Neural cell (in vitro differentiated cells): ENCODE measurements at regions not wholly inside any gene's neighbourhood (a gene's known extent, or its start where the extent isn't known, plus 50 kb on each side); places are given as distances from the start of the nearest gene placed in this dataset.

ENCODE experiments used
- H2AFZ ChIP-seq: fragments of 200-600, 300-800 bp; sonication (generic), shearing (Covaris generic); 2 replicates; pipeline ENCODE4 v1.6.0; 2014; ENCODE audit warnings: low read depth, mild to moderate bottlenecking, antibody characterized with exemption, low read length, moderate library complexity
- H3F3A ChIP-seq: fragments of 200-600 bp; shearing (Covaris generic); 2 replicates; pipeline ENCODE4 v1.6.1; 2016; ENCODE audit warnings: mild to moderate bottlenecking, moderate library complexity, mixed read lengths, antibody characterized with exemption, low read length; ENCODE audit not compliant: insufficient read depth, poor library complexity, severe bottlenecking
- H3K27ac ChIP-seq: fragments of 200-600, 300-800 bp; sonication (generic), shearing (Covaris generic); 2 replicates; pipeline ENCODE4 v1.5.1; 2014; ENCODE audit warnings: mild to moderate bottlenecking, low read length, moderate library complexity
- H3K27me3 ChIP-seq: fragments of 300-800, 200-600 bp; sonication (generic), shearing (Covaris generic); 2 replicates; pipeline ENCODE4 v1.6.0; 2014; ENCODE audit warnings: mild to moderate bottlenecking, low read depth, low read length, moderate library complexity; ENCODE audit not compliant: insufficient read depth
- H3K36me3 ChIP-seq: fragments of 300-800, 200-600 bp; sonication (generic), shearing (Covaris generic); 2 replicates; pipeline ENCODE4 v1.5.1; 2014; ENCODE audit warnings: mild to moderate bottlenecking, antibody characterized with exemption, low read length, moderate library complexity; ENCODE audit not compliant: insufficient read depth
- H3K4me2 ChIP-seq: fragments of 300-800, 200-600 bp; sonication (generic), shearing (Covaris generic); 2 replicates; pipeline ENCODE4 v1.6.0; 2014; ENCODE audit warnings: mild to moderate bottlenecking, low read length
- H3K4me3 ChIP-seq: fragments of 300-800, 200-600 bp; sonication (generic), shearing (Covaris generic); 2 replicates; pipeline ENCODE4 v1.5.1; 2014; ENCODE audit warnings: mild to moderate bottlenecking, low read length, moderate library complexity
- H3K79me2 ChIP-seq: fragments of 200-600 bp; shearing (Covaris generic); replicated peaks from 2 replicates; pipeline ENCODE4 v1.6.0; 2014; ENCODE audit warnings: mild to moderate bottlenecking, low read length, moderate library complexity; ENCODE audit not compliant: insufficient read depth
- H3K9ac ChIP-seq: fragments of 300-800, 200-600 bp; sonication (generic), shearing (Covaris generic); 2 replicates; pipeline ENCODE4 v1.6.1; 2016; ENCODE audit warnings: mild to moderate bottlenecking, low read length, mixed read lengths
- H3K9me2 ChIP-seq: fragments of 200-600 bp; shearing (Covaris generic); 2 replicates; pipeline ENCODE4 v1.6.1; 2016; ENCODE audit warnings: mild to moderate bottlenecking, low read length, mixed read lengths; ENCODE audit not compliant: insufficient read depth
- H3K9me3 ChIP-seq: fragments of 200-600, 300-800 bp; sonication (generic), shearing (Covaris generic); 2 replicates; pipeline ENCODE4 v1.6.1; 2016; ENCODE audit warnings: mild to moderate bottlenecking, mixed run types, low read length, moderate library complexity, mixed read lengths
- H4K20me1 ChIP-seq: fragments of 200-600 bp; shearing (Covaris generic); 2 replicates; pipeline ENCODE4 v1.6.1; 2016; ENCODE audit warnings: mild to moderate bottlenecking, mixed run types; ENCODE audit not compliant: insufficient read depth
- CTCF ChIP-seq: fragments of 450-650 bp; IDR thresholded peaks from 2 replicates; pipeline ENCODE4 v1.5.1; 2014; ENCODE audit warnings: antibody characterized with exemption, mild to moderate bottlenecking, moderate library complexity; ENCODE audit not compliant: poor library complexity, severe bottlenecking
- EP300 ChIP-seq: fragments of 450-650 bp; conservative IDR thresholded peaks from 2 replicates; pipeline ENCODE4 v1.6.1; 2014; ENCODE audit warnings: antibody characterized with exemption, mild to moderate bottlenecking, moderate library complexity; ENCODE audit not compliant: poor library complexity, severe bottlenecking
- EZH2 ChIP-seq: fragments of 200-600, 300-800 bp; shearing (Covaris generic), sonication (generic); IDR thresholded peaks from 2 replicates; pipeline ENCODE4 v1.6.1; 2014; ENCODE audit warnings: antibody characterized with exemption, low read length, borderline replicate concordance, mild to moderate bottlenecking; ENCODE audit not compliant: insufficient read depth, poor library complexity, severe bottlenecking
- MXI1 ChIP-seq: fragments of 450-650 bp; conservative IDR thresholded peaks from 2 replicates; pipeline ENCODE4 v1.6.1; 2014; ENCODE audit warnings: antibody characterized with exemption, mild to moderate bottlenecking; ENCODE audit not compliant: poor library complexity, severe bottlenecking
- POLR2AphosphoS5 ChIP-seq: IDR thresholded peaks from 2 replicates; pipeline ENCODE4 v1.6.1; 2012
- RAD21 ChIP-seq: fragments of 450-650 bp; conservative IDR thresholded peaks from 2 replicates; pipeline ENCODE4 v1.6.1; 2014; ENCODE audit warnings: antibody characterized with exemption, mild to moderate bottlenecking, moderate library complexity
- REST ChIP-seq: IDR thresholded peaks from 2 replicates; pipeline ENCODE4 v1.6.1; 2012; ENCODE audit warnings: borderline replicate concordance
- SMC3 ChIP-seq: fragments of 450-650 bp; conservative IDR thresholded peaks from 2 replicates; pipeline ENCODE4 v1.6.1; 2014; ENCODE audit warnings: antibody characterized with exemption, mild to moderate bottlenecking, moderate library complexity; ENCODE audit not compliant: poor library complexity
- TAF1 ChIP-seq: IDR thresholded peaks from 2 replicates; pipeline ENCODE4 v1.6.1; 2012; ENCODE audit warnings: low read depth

- Histone ChIP-seq H3K27ac (no peak overlapping the region), H3K27me3 (no peaks in the 10 kb centered on the region), H3K9ac (no peak overlapping the region), H3K36me3 (no peaks in the 10 kb centered on the region), H3K4me3 (no peak overlapping the region), H3K9me3 (peaks cover 6% of the 10 kb centered on the region), H4K20me1 (no peaks in the 10 kb centered on the region), H3K79me2 (no peaks in the 10 kb centered on the region), H2AFZ (no peak overlapping the region), H3F3A (no peaks in the 10 kb centered on the region), H3K9me2 (no peaks in the 10 kb centered on the region), H3K4me2 (no peak overlapping the region)
- no peak for TF ChIP-seq EZH2
- TF ChIP-seq TAF1: no peak
- TF ChIP-seq CTCF: no peak
- TF ChIP-seq RAD21: no peak
- no peak for TF ChIP-seq REST
- TF ChIP-seq POLR2AphosphoS5: no peak
- no peak for TF ChIP-seq MXI1
- no peak for TF ChIP-seq EP300
These were observed 478.4 kb downstream of the KDM4C start for GRCh38 chr9:7236186-7236585.

GRCh38 chr9:7234144-7234543 is 476.4 kb downstream of the KDM4C start:
- Histone ChIP-seq H3K36me3 (no peaks in the 10 kb centered on the region), H3K27ac (no peak overlapping the region), H3K9ac (no peak overlapping the region), H3K9me2 (no peaks in the 10 kb centered on the region), H3K9me3 (no peaks in the 10 kb centered on the region), H3K79me2 (no peaks in the 10 kb centered on the region), H3K4me2 (no peak overlapping the region), H3K4me3 (no peak overlapping the region), H3K27me3 (no peaks in the 10 kb centered on the region), H2AFZ (no peak overlapping the region), H4K20me1 (no peaks in the 10 kb centered on the region), H3F3A (no peaks in the 10 kb centered on the region)
- TF ChIP-seq RAD21 (no peak), SMC3 (no peak), EP300 (no peak), CTCF (no peak), MXI1 (no peak), TAF1 (no peak)
